Sigmoid colon (tissue), 6 donors: ENCODE measurements at regions not wholly inside any gene's neighbourhood (a gene's known extent, or its start where the extent isn't known, plus 50 kb on each side); places are given as distances from the start of the nearest gene placed in this dataset.

Source experiments
- DNase-seq: peaks from one replicate; pipeline ENCODE4 v3.0.0-alpha.2; 2019
- H3K27ac ChIP-seq, 4 donors: fragments of 200-600 bp; sonication (generic); one replicate each; pipeline ENCODE4 v1.5.1; 2016 to 2019; ENCODE audit warnings: mild to moderate bottlenecking in 1 of 4
- H3K27me3 ChIP-seq, 3 donors: fragments of 200-600 bp; sonication (generic); one replicate each; pipeline ENCODE4 v1.5.1; 2019; ENCODE audit warnings: mild to moderate bottlenecking in 1 of 3
- H3K36me3 ChIP-seq, 4 donors: fragments of 200-600 bp; sonication (generic); one replicate each; pipeline ENCODE4 v1.5.1; 2016 to 2019
- H3K4me1 ChIP-seq, 4 donors: fragments of 200-600 bp; sonication (generic); one replicate each; pipeline ENCODE4 v1.5.1; 2017 to 2019
- H3K4me3 ChIP-seq, 4 donors: fragments of 200-600 bp; sonication (generic); one replicate each; pipeline ENCODE4 v1.5.1; 2017 to 2019; ENCODE audit warnings: mild to moderate bottlenecking in 2 of 4, moderate library complexity in 1 of 4
- H3K9me3 ChIP-seq, 4 donors: fragments of 200-600 bp in 3 of 4; sonication (generic) in 3 of 4; one replicate each; pipeline versions ENCODE4 v1.5.1 to v1.6.1; 2013 to 2019
- EP300 ChIP-seq, 4 donors: sonication (generic); formaldehyde crosslinking; IDR thresholded peaks; one replicate each; pipeline ENCODE4 v1.6.1; 2017; ENCODE audit warnings: antibody characterized with exemption in 4 of 4
- POLR2A ChIP-seq, 2 donors: fragments of 450-650 bp; IDR thresholded peaks; one replicate each; pipeline ENCODE4 v1.6.1; 2016; ENCODE audit warnings: antibody characterized with exemption in 2 of 2, mild to moderate bottlenecking in 2 of 2, moderate library complexity in 2 of 2
- POLR2AphosphoS5 ChIP-seq, 4 donors: sonication (generic); formaldehyde crosslinking; IDR thresholded peaks; one replicate each; pipeline ENCODE4 v1.6.1; 2017; ENCODE audit warnings: antibody characterized with exemption in 4 of 4
- WGBS, 2 donors: extraction: QIAGEN DNeasy Blood & Tissue Kit; methylation state at CpG; one replicate each; pipeline ENCODE4 v1.1.7; 2013; 5-methylcytosine and 5-hydroxymethylcytosine counted together
- intact Hi-C: fragments of 100-400 bp; cut with DNase I; formaldehyde crosslinking; loops from one replicate; pipeline ENCODE4 v1.15.1; 2023
- TF ChIP-seq, protein P1 (sequence below), 4 experiments: fragments of 450-650 bp in 3 of 4; fragments of 200-600 bp in 1 of 4; IDR thresholded peaks; one replicate each; pipeline ENCODE4 v1.5.1; 2016 to 2019; ENCODE audit warnings: antibody characterized with exemption in 4 of 4, mild to moderate bottlenecking in 3 of 4, moderate library complexity in 2 of 4
- donor health status: healthy with polysubstance abuse.
- donor health status: healthy.

DNA sequence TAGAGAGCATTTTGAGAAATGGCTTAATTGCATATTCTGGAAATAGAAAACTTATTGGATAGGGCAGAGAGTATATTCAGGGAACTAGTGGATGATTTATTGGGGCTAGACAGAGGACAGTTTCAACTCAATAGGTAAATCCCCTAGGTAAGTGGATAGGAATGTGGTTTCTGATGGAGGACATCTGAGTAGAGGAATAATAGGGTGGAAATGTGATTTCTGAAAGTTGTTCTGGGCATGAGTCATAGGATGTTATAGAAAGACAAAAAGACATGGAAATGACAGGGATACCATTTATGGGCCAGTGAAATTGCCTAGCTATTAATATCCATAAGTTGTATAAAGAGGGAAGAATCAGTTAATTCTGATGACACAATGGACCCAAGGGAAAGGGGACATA is 563.3 kb upstream of the GOLIM4 start:
- Histone ChIP-seq H3K9me3 (no peaks in the 10 kb centered on the region), H3K4me3 (no peak overlapping the region), H3K27me3 (no peaks in the 10 kb centered on the region), H3K4me1 (no peaks in the 10 kb centered on the region), H3K36me3 (no peaks in the 10 kb centered on the region), H3K27ac (no peak overlapping the region)
- no peak for DNase-seq
- TF ChIP-seq POLR2AphosphoS5 (IDR thresholded peaks at IDR 0.05) (no peak), POLR2A (IDR thresholded peaks at IDR 0.05) (no peak), EP300 (IDR thresholded peaks at IDR 0.05) (no peak)
- TF ChIP-seq, protein P1, sequence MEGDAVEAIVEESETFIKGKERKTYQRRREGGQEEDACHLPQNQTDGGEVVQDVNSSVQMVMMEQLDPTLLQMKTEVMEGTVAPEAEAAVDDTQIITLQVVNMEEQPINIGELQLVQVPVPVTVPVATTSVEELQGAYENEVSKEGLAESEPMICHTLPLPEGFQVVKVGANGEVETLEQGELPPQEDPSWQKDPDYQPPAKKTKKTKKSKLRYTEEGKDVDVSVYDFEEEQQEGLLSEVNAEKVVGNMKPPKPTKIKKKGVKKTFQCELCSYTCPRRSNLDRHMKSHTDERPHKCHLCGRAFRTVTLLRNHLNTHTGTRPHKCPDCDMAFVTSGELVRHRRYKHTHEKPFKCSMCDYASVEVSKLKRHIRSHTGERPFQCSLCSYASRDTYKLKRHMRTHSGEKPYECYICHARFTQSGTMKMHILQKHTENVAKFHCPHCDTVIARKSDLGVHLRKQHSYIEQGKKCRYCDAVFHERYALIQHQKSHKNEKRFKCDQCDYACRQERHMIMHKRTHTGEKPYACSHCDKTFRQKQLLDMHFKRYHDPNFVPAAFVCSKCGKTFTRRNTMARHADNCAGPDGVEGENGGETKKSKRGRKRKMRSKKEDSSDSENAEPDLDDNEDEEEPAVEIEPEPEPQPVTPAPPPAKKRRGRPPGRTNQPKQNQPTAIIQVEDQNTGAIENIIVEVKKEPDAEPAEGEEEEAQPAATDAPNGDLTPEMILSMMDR (IDR thresholded peaks at IDR 0.05), result no peak
- intact Hi-C loops, result no loop called here

DNA sequence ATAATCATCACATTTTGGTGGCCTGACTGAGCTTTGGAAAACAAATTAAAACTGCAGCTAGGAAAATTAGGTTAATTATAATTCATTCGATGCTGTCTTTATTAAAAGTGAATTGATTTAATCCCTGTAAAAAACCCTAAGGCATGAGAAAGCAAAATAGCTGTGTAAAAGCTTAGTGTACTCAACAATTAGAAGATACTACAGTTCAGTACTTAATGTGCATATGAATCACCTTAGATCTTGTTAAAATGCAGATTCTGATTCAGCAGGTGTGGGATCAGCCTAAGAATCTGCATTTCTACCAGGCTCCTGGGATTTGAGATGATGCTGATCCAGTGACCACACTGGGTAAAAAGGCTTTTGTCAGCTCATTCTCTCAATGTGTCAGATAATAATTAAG is 559.9 kb upstream of the GOLIM4 start:
- H3K27me3 ChIP-seq, result no peaks in the 10 kb centered on the region
- intact Hi-C loops, result no loop called here
- H3K4me3 ChIP-seq, result no peak overlapping the region
- WGBS, 2 donors, result 84 to 89% methylated on average over 1 of the region's 1 CpG
- H3K4me1 ChIP-seq, result no peaks in the 10 kb centered on the region
- H3K9me3 ChIP-seq, result no peaks in the 10 kb centered on the region
- H3K36me3 ChIP-seq, result no peaks in the 10 kb centered on the region
- no peak overlapping the region for H3K27ac ChIP-seq
- no peak for DNase-seq
- TF ChIP-seq, protein P1 (IDR thresholded peaks at IDR 0.05), result no peak
- TF ChIP-seq POLR2AphosphoS5 (IDR thresholded peaks at IDR 0.05) (no peak), POLR2A (IDR thresholded peaks at IDR 0.05) (no peak), EP300 (IDR thresholded peaks at IDR 0.05) (no peak)

- no peak overlapping the region for H3K27ac ChIP-seq
- TF ChIP-seq POLR2AphosphoS5 (IDR thresholded peaks at IDR 0.05) (no peak), EP300 (IDR thresholded peaks at IDR 0.05) (no peak), POLR2A (IDR thresholded peaks at IDR 0.05) (no peak)
- TF ChIP-seq, protein P1 (IDR thresholded peaks at IDR 0.05), result no peak
- intact Hi-C loops, result no loop called here
- WGBS, 2 donors, result 66 to 75% methylated on average over 2 of the region's 2 CpGs
- H3K27me3 ChIP-seq, result no peaks in the 10 kb centered on the region
- no peaks in the 10 kb centered on the region for H3K36me3 ChIP-seq
- no peaks in the 10 kb centered on the region for H3K4me1 ChIP-seq
- no peak overlapping the region for H3K4me3 ChIP-seq
- DNase-seq, result no peak
- H3K9me3 ChIP-seq, result no peaks in the 10 kb centered on the region
These were observed 559.0 kb upstream of the GOLIM4 start for GRCh38 chr3:168654700-168655099.

DNA sequence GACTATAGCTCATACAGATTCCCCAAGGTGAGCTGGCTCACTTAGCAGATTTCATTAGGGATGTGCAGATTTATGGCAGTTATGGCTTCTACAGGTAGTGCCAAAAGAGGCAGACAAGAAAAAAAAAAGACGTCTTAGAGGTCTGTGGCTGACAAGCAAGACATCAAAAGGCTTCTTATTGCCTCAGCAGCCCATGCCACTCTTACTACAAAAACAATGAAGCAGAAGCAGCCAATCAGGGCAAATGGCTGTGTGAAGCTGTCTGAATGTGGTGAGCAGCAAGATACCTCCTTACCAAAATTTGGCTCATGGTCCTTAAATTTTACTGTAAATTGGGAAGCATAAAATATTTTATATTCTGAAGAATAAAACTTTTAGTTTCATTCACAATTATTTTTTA is 557.5 kb upstream of the GOLIM4 start:
- WGBS, 2 donors, result 33 to 40% methylated on average over 1 of the region's 1 CpG
- TF ChIP-seq POLR2A (IDR thresholded peaks at IDR 0.05) (no peak), POLR2AphosphoS5 (IDR thresholded peaks at IDR 0.05) (no peak), EP300 (IDR thresholded peaks at IDR 0.05) (no peak)
- TF ChIP-seq, protein P1 (IDR thresholded peaks at IDR 0.05), result no peak
- Histone ChIP-seq H3K4me3 (no peak overlapping the region), H3K9me3 (no peaks in the 10 kb centered on the region), H3K27ac (no peak overlapping the region), H3K4me1 (no peaks in the 10 kb centered on the region), H3K36me3 (no peaks in the 10 kb centered on the region), H3K27me3 (no peaks in the 10 kb centered on the region)
- DNase-seq, result no peak
- intact Hi-C loops, result no loop called here

DNA sequence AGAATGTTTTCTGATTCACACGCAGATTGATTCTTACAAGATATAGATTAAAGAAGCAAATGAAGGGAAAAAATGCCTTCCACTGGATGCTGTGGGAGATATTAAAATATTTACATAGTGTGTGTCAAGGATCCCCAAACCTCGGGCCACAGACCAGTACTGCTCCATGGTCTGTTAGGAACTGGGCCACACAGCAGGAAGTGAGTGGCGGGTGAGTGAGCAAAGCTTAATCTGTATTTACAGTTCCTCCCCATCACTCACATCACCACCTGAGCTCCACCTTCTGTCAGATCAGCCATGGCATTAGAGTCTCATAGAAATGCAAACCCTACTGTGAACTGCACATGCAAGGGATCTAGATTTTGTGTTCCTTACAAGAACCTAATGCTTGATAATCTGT is 552.6 kb upstream of the GOLIM4 start:
- intact Hi-C loops, result no loop called here
- H3K4me1 ChIP-seq, result no peaks in the 10 kb centered on the region
- TF ChIP-seq POLR2AphosphoS5 (IDR thresholded peaks at IDR 0.05) (no peak), POLR2A (IDR thresholded peaks at IDR 0.05) (no peak), EP300 (IDR thresholded peaks at IDR 0.05) (no peak)
- TF ChIP-seq, protein P1 (IDR thresholded peaks at IDR 0.05), result no peak

More for the DNA sequence above, 552.6 kb upstream of the GOLIM4 start:
- H3K36me3 ChIP-seq, result no peaks in the 10 kb centered on the region
- no peak overlapping the region for H3K27ac ChIP-seq
- 63 to 68% methylated on average over 3 of the region's 3 CpGs for WGBS, 2 donors
- no peaks in the 10 kb centered on the region for H3K9me3 ChIP-seq
- DNase-seq, result no peak
- no peak overlapping the region for H3K4me3 ChIP-seq
- H3K27me3 ChIP-seq, result no peaks in the 10 kb centered on the region
